OCI-LY7 (cell line): ENCODE measurements at regions not wholly inside any gene's neighbourhood (a gene's known extent, or its start where the extent isn't known, plus 50 kb on each side); places are given as distances from the start of the nearest gene placed in this dataset.

Source experiments
- EZH2phosphoT487 ChIP-seq: fragments of 200-600 bp; sonication (generic); IDR thresholded peaks from 2 replicates; pipeline ENCODE4 v1.6.1; 2018; ENCODE audit warnings: low read depth, borderline replicate concordance, mild to moderate bottlenecking, mixed run types, antibody characterized with exemption, low read length, moderate library complexity, mixed read lengths
- TF ChIP-seq, protein P1 (sequence below): fragments of 200-600 bp; sonication (generic); conservative IDR thresholded peaks from 2 replicates; pipeline ENCODE4 v1.5.1; 2014; ENCODE audit warnings: mild to moderate bottlenecking, antibody characterized with exemption, low read length, moderate library complexity, mixed read lengths

DNA sequence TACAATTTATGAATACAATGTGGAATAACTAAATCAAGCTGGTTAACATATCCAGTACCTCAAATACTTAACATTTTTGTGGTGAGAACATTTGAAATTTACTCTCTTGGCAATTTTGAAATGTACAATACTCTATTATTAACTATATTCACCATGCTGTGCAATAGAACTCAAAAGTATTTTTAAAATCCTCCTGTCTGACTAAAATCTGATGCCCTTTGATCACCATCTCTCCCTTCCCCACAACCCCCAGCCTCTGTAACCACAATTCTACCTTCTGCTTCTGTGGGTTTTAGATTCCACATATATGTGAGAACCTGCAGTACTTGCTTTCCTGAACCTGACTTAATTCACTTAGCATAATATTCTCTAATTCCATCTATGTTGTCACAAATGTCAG lies 71.6 kb upstream of the ALOX12 start:
- TF ChIP-seq, protein P1, sequence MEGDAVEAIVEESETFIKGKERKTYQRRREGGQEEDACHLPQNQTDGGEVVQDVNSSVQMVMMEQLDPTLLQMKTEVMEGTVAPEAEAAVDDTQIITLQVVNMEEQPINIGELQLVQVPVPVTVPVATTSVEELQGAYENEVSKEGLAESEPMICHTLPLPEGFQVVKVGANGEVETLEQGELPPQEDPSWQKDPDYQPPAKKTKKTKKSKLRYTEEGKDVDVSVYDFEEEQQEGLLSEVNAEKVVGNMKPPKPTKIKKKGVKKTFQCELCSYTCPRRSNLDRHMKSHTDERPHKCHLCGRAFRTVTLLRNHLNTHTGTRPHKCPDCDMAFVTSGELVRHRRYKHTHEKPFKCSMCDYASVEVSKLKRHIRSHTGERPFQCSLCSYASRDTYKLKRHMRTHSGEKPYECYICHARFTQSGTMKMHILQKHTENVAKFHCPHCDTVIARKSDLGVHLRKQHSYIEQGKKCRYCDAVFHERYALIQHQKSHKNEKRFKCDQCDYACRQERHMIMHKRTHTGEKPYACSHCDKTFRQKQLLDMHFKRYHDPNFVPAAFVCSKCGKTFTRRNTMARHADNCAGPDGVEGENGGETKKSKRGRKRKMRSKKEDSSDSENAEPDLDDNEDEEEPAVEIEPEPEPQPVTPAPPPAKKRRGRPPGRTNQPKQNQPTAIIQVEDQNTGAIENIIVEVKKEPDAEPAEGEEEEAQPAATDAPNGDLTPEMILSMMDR, result no peak
- no peak for TF ChIP-seq EZH2phosphoT487
